Activated CD8-positive, alpha-beta memory T cell treated with anti-CD3 and anti-CD28 coated beads, Interleukin-2, amount 50 U/mL, for 48 hours (primary cell): ENCODE measurements at regions not wholly inside any gene's neighbourhood (a gene's known extent, or its start where the extent isn't known, plus 50 kb on each side); places are given as distances from the start of the nearest gene placed in this dataset.
"Not testable (repeated sequence)": the region's sequence is repeated elsewhere in the genome, so short reads cannot be mapped to it uniquely, and the experiment has no call there.

Experiments used
- DNase-seq: peaks from one replicate; pipeline ENCODE4 v3.0.0-alpha.2; 2020

DNA sequence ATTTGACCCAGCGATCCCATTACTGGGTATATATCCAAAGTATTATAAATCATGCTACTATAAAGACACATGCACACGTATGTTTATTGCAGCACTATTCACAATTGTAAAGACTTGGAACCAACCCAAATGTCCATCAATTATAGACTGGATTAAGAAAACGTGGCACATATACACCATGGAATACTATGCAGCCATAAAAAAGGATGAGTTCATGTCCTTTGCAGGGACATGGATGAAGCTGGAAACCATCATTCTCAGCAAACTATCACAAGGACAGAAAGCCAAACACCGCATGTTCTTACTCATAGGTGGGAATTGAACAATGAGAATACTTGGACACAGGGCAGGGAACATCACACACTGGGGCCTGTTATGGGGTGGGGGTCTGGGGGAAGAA is 317.8 kb downstream of the TSHZ3 start:
- DNase-seq = not testable (repeated sequence)

DNA sequence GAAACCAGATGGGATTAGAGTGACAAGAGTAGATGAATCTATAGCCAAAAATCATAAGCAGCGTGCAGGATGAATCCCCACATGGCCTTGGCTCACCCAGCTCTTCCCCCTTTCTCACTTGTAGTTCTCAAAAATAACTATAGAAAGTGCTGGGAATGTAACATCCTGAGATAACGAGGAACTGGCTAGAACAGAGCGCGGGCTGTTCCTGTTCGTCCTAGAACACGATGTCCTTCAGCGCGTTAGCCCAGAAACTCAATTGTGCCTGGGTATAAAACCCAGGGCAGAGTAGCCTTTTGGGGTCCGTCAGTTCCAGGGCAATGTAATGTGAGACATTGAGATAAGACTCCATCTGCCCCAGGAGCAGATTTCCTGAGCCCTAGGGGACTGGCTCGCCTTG is 326.2 kb downstream of the TSHZ3 start:
- no peak for DNase-seq

- DNase-seq = no peak
Measured at GRCh38 chr19:31018936-31019335, 330.3 kb downstream of the TSHZ3 start.

- DNase-seq = no peak
Measured at GRCh38 chr19:31015778-31016177, 333.5 kb downstream of the TSHZ3 start.

- no peak for DNase-seq
Measured at GRCh38 chr19:31014668-31015067, 334.6 kb downstream of the TSHZ3 start.

- DNase-seq = no peak
Measured at GRCh38 chr19:31013384-31014020, 335.7 kb downstream of the TSHZ3 start.

DNA sequence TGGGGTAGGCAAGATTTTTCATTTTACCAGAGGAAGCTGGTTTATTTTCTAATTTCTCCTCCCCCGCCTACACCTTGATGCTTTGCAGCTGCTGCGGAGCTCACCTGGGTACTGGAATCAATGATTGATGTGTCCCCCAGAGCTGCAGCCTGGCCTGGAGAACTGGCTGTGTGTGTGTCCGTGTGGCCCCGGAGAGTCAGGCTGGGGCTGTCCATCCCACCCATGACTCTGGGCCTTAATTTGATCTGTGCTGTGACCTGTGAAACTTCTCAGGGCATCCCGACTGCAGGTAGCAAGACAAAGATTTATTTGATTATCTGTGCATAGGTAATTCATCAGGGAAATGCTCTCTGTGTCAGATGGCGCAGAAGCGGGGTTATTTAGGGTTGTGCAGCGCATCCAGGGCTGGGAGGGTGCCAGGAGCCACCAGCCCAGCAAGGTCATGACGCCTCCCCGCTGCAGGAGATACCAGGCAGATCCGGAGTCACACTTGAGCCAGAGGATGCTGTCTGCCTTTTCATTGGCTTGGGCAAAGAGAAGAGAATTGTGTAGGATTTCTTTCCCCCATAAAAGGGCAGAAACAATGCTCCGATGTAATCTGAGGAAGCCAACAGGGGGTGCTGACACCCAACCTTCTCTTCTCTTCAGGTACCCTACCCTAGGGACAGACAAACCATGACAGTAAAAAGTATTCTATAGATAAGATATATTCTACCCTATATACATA is 346.6 kb downstream of the TSHZ3 start:
- DNase-seq = no peak

- no peak for DNase-seq
Measured at GRCh38 chr19:31001991-31002390, 347.2 kb downstream of the TSHZ3 start.

DNA sequence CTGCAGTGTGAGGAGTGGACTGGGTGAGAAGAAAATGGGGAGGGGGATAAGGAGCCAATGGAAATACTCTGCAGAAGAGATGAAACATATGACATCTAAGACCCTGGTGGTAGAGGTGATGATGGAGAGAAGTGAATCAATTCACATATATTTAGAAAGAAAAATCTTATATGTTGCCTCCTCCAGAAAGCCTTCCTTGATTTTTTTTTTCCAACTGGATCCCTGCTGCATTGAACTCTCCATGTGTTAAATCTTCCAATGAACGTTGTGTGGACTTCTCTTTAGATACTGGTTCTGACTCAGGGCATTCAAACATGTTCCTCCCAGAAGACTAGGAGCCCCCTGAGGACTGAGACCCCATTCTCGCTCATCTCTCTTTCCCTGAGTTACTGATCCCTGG is 348.3 kb downstream of the TSHZ3 start:
- no peak for DNase-seq

- no peak for DNase-seq
Measured at GRCh38 chr19:30999726-31000125, 349.5 kb downstream of the TSHZ3 start.

- no peak for DNase-seq
Measured at GRCh38 chr19:30997222-30997621, 352.0 kb downstream of the TSHZ3 start.

- DNase-seq = no peak
Measured at GRCh38 chr19:30978639-30979038, 370.6 kb downstream of the TSHZ3 start.

- DNase-seq = no peak
Measured at GRCh38 chr19:30969591-30969990, 379.6 kb downstream of the TSHZ3 start.

- DNase-seq = no peak
Measured at GRCh38 chr19:30968841-30969399, 380.3 kb downstream of the TSHZ3 start.

- no peak for DNase-seq
Measured at GRCh38 chr19:30968210-30968609, 381.0 kb downstream of the TSHZ3 start.

GRCh38 chr19:30966486-30966885 is 382.8 kb downstream of the TSHZ3 start:
- DNase-seq = no peak

DNA sequence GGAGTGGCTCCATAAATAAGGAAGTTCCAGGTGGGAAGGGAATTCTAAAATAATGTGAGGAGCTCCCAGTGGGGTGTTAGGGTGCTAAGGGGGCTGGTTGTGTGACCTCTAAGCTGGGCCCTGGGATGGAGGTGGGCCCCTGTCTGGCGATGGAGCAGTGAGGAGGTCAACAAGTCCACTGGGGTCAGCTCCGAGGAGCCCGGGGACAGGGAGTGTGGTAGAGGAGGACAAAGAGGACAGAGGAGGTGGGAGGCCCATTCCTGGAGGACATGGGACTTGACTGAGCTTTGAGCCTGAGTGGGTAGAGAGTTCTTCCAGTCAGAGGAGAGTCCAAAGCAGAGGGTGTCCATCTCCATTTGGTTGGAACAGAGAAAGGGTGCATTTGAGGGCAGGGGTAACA is 390.2 kb downstream of the TSHZ3 start:
- DNase-seq = no peak

- DNase-seq = no peak
Measured at GRCh38 chr19:30955112-30956104, 393.8 kb downstream of the TSHZ3 start.

DNA sequence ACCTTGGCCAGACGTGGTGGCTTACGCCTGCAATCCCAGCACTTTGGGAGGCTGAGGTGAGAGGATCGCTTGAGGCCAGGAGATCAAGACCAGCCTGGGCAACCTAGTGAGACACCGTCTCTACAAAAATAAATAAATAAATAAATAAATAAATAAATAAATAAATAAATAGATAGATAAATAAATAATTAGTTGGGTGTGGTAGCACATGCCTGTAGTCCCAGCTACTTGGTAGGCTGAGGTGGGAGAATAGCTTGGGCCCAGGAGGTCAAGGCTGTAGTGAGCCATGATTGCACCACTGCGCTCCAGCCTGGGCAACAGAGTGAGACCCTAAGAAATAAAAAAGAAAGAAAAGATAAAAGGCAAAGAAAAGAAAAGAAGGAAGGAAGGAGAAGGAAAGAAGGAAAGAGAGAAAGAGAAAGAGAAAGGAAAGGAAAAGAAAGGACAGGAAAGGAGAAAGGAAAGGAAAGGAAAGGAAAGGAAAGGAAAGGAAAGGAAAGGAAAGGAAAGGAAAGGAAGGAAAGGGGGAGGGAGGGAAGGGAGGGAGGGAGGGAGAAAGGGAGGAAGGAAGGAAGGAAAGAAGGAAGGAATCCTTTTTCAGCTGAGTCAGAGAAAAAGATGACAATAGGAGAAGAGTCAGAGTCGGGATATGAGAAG is 404.8 kb downstream of the TSHZ3 start:
- not testable (repeated sequence) for DNase-seq

- DNase-seq = no peak
Measured at GRCh38 chr19:30943101-30943843, 406.0 kb downstream of the TSHZ3 start.

DNA sequence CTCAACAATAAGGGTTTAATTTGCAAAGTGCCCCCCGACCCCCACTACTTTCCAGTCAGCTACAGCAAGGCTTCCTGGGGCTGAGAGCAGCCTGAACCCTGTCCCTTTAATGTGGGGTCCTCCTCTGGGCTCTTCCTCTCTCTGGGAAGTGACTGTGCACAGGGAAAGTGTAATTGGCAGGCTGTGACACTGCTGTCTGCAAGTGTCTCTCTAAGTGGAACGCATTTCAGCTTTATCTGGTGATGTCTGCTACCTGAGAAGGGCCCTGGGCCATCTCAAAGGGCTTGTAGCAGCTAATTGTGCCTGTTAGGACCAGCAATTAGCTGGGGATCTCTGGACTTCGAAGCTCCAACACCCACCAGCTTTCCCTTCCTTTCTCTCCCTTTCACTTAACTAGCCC is 406.6 kb downstream of the TSHZ3 start:
- no peak for DNase-seq

GRCh38 chr19:30941591-30941990 is 407.6 kb downstream of the TSHZ3 start:
- no peak for DNase-seq
